Putamen (tissue), 1 donor: ENCODE measurements at regions not wholly inside any gene's neighbourhood (a gene's known extent, or its start where the extent isn't known, plus 50 kb on each side); places are given as distances from the start of the nearest gene placed in this dataset.

Experiments
- DNase-seq: peaks from one replicate; pipeline ENCODE4 v3.0.0-alpha.2; 2016; ENCODE audit warnings: low spot score

DNA sequence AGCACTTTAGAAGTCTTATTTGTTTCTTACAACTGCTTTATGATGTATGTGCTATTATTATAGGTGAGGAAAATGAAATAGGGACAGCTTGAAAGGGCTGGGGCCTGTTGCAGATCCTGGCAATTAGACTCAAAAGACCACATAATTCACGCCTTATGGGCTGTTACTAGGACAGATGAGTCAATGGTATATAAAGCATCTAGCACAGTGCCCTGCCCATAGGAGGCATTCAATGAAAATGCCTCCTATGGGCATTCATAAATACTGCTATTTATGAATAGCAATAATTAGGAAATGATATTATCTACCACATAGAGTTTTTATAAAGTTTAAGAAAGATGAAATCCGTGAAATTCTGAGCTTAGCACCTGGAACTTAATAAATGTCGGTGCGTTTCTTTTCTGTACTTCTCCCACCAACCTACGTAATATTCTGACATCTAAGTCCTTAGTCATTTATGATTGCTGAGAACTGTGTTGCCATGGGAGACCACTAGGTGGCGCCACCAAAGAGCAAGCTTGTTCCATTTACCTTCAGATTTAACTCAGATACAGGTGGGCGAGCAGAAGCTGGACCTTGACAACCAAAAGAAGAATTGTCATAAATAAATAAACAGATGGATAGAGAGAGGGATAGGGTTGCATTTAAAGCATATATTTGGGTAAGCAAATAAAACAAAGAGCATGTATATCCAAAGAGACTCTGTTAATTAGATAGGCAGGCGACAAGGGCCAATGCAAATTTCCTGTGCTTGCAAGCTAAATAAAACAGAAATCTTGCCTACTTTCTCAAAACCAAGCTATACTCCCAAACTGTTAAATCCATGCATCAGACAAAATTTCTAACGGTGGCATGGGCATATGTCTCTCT lies 699.9 kb downstream of the INHBA start:
- DNase-seq = peak; percentile 22

DNA sequence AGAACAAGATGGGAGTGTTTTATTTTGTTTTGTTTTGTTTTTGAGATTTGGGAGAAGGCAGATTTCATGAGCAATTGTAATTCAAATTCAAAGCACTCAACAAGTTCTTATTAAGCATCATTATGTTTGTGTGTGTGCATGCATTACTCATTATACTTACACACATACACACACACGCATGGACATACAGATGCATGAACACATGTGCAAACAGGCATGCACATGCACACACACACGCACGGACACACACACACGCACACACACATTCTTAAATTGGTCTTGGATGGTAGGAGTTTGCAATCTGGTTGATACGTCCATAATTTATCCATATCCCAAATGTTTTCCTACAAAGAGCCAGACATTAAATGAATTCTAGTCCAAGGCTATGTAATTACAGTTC lies 702.8 kb downstream of the INHBA start:
- no peak for DNase-seq

- DNase-seq = no peak
Measured at GRCh38 chr7:40996233-40996677, 706.6 kb downstream of the INHBA start.

- DNase-seq = no peak
Measured at GRCh38 chr7:40990841-40991240, 712.0 kb downstream of the INHBA start.

- DNase-seq = no peak
Measured at GRCh38 chr7:40987571-40987970, 715.3 kb downstream of the INHBA start.

DNA sequence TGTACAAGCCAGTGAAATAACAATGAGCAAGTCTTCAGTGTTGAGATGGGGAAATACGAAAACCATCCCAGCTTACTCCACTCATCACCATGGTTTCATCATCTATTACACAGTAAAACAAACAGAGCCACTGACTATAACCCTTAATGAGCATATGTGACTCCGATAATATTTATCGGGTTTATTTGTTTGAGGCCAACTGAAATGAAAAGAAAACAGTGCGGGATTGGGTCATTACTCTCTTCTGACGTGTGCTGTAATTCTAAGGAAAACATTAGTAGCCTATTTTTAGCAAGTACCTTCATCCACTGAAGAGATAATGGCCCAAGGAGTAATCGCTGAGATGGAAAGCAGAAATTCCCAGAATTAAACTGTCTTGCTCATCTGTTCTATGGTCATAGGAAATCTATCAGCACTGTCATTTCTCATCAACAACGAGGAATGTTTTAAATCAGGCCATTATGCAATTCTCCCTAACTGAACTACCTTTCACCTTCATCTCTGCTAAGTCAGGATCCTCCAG lies 716.5 kb downstream of the INHBA start:
- no peak for DNase-seq

- no peak for DNase-seq
Measured at GRCh38 chr7:40983111-40983510, 719.8 kb downstream of the INHBA start.

GRCh38 chr7:40979296-40979695 lies 723.6 kb downstream of the INHBA start:
- no peak for DNase-seq

GRCh38 chr7:40978047-40978446 lies 724.8 kb downstream of the INHBA start:
- DNase-seq = no peak

- no peak for DNase-seq
Measured at GRCh38 chr7:40977533-40977932, 725.4 kb downstream of the INHBA start.

DNA sequence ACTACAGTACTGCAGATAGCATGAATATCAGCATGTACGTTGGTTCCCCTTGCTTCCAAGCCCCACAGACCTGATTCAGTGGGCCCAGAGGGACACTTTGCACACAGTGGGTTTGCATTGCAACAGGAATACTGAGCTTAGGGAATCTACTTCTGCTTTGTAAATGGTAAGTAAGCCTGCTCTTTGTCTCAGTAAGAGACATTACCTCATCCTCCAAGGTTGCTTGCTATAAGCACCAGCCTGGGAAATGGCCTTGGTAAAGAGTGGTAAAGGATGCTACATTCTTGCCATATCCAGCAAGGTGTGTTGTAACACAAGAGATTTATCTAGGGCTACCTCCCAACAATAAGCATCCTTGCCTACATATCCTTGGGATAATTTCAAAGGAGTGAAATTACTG lies 730.5 kb downstream of the INHBA start:
- DNase-seq = no peak

- DNase-seq = no peak
Measured at GRCh38 chr7:40969641-40970040, 733.2 kb downstream of the INHBA start.

- no peak for DNase-seq
Measured at GRCh38 chr7:40966693-40967092, 736.2 kb downstream of the INHBA start.

DNA sequence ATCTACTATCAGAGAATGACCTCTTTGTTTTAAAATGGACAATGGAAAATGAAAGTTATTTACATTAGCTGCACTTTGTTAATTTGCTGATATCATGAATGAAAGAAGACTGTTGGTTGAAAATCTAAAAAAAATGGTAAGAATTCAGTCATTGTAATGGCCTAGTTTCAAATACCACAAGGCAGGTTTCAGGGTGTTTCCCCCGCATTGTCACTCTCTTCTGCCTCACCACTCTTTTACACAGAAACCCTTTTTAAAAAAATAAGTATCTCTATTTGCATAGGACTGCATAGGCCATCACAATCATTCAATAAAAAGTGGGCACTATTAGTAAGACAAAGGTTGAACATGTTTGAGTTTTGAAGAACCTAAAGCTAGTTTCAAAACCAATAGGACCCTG lies 737.1 kb downstream of the INHBA start:
- DNase-seq = no peak

- DNase-seq = no peak
Measured at GRCh38 chr7:40965016-40965415, 737.9 kb downstream of the INHBA start.

- DNase-seq = no peak
Measured at GRCh38 chr7:40964610-40965009, 738.3 kb downstream of the INHBA start.

GRCh38 chr7:40959955-40960354 lies 742.9 kb downstream of the INHBA start:
- DNase-seq = no peak

DNA sequence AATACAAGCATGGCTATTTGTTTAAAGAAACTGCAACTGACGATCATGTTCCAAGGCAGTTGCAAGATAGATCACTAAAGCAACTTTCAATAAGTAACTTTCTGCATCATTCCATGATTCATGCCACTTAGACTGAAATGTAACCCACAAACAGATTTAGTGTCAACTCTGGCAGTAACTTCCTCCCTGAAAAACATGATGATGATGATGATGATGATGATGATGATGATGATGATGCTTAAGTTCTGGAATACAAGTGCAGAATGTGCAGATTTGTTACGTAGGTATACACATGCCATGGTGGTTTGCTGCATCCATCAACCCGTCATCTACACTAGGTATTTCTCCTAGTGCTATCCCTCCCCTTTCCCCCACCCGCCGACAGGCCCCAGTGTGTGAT lies 754.7 kb downstream of the INHBA start:
- no peak for DNase-seq

- DNase-seq = no peak
Measured at GRCh38 chr7:40947566-40947965, 755.3 kb downstream of the INHBA start.

DNA sequence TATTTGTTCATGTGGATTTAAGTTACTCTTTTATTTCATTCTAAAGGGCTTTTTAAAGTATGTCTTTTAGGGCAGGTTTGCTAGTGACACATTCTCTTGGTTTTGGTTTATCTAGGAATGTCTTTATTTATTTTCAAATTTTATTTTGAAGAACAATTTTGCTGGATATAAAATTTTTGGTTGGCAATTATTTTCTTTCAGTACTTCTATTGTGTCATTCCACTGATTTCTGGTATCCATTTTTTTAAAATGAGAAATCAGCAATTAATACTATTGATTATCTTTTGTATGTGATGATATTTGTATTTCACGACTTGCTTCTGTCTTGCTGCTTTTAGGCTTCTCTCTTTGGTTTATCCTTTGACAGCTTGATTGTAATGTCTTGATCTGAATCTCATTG lies 756.3 kb downstream of the INHBA start:
- DNase-seq = no peak

DNA sequence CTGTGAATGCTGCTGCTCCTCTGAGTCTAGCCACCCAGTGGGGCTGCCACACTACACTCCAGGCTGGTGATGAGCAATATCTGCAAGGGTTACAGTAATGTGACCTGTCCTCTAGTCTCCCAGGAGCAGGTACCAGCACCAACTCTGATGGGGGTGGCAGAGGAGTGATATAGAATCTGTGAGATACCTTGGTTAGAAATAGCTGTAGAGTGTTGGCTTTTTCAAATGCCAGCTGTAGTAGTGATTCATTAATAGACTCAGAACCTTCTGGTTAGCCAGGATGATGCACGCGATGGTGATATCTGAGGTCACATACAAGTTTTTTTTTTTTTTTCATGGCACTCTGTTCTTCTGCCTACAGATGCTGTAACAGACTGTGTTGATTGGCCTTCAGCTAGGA lies 757.1 kb downstream of the INHBA start:
- DNase-seq = no peak

DNA sequence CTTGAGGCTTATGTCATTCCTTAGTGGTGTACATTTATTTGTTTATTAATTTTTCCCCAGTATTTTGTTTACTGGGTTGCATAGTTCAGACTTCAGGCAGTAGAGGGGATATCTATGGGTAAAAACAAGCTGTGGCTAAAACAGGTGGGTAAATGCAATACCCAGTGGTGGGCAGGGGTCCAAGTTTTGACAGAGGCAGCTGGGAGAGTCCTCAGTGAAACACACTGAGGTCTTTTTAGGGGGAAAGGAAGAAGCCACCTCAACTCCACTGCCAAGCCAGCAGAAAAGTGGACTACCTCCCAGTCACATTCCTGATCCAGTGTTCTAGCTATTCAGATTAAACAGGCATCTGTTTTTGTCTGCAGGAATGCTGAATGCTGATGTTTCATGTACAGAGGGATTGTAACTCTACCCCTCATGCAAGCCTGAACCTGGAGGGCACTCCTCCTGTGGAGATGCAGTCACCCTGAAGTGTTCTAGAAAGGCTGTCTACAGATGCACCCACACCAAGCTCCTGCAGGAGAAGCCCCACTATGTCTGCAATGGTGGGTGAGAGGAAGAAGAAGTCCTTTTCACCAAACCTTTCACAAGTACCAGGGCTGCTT lies 757.8 kb downstream of the INHBA start:
- DNase-seq = no peak

DNA sequence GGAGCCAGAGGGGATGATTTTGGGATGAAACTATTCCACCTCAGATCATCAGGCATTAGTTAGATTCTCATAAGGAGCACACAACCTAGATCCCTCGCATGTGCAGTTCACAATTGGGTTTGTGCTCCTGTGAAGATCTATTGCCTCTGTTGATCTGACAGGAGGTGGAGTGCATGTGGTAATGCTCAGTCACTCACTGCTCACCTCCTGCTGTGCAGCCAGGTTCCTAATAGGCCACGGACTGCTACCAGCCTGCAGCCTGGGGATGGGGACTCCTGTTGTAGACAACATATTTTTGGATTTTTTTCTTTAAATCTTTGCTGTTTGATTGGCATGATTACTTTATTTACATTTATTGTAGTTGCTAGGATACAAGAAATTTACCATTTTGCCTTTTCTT lies 765.0 kb downstream of the INHBA start:
- DNase-seq = no peak
